Fibroblast of pulmonary artery (primary cell): ENCODE measurements at regions not wholly inside any gene's neighbourhood (a gene's known extent, or its start where the extent isn't known, plus 50 kb on each side); places are given as distances from the start of the nearest gene placed in this dataset.

ENCODE experiments used
- DNase-seq: peaks from one replicate; pipeline ENCODE4 v3.0.0-alpha.2; 2010; ENCODE audit warnings: low read depth
- H3K4me3 ChIP-seq: replicated peaks from 2 replicates; pipeline ENCODE4 v1.5.1; 2011; ENCODE audit warnings: low read depth, mild to moderate bottlenecking, control low read depth, low read length, moderate library complexity
- CTCF ChIP-seq: IDR thresholded peaks from 2 replicates; pipeline ENCODE4 v1.5.1; 2011; ENCODE audit warnings: mild to moderate bottlenecking, control low read depth, low read length, inconsistent platforms; ENCODE audit errors: missing control alignments

GRCh38 chr2:41486948-41487347, 560.9 kb upstream of the PKDCC start:
- H3K4me3 ChIP-seq = no peak overlapping the region
- no peak for TF ChIP-seq CTCF
- DNase-seq = no peak

GRCh38 chr2:41488888-41489287, 558.9 kb upstream of the PKDCC start:
- no peak for TF ChIP-seq CTCF
- DNase-seq = no peak
- no peak overlapping the region for H3K4me3 ChIP-seq

- TF ChIP-seq CTCF = no peak
Observed at GRCh38 chr2:41489638-41490037, 558.2 kb upstream of the PKDCC start.

GRCh38 chr2:41495050-41495449, 552.8 kb upstream of the PKDCC start:
- no peak for DNase-seq
- H3K4me3 ChIP-seq = no peak overlapping the region
- no peak for TF ChIP-seq CTCF

More at GRCh38 chr2:41489638-41490037, 558.2 kb upstream of the PKDCC start:
- no peak overlapping the region for H3K4me3 ChIP-seq
- DNase-seq = no peak

GRCh38 chr2:41496908-41497307, 550.9 kb upstream of the PKDCC start:
- TF ChIP-seq CTCF = peak; percentile 11
- DNase-seq = no peak
- no peak overlapping the region for H3K4me3 ChIP-seq

GRCh38 chr2:41498781-41499180, 549.0 kb upstream of the PKDCC start:
- DNase-seq = no peak
- H3K4me3 ChIP-seq = no peak overlapping the region
- no peak for TF ChIP-seq CTCF

GRCh38 chr2:41500895-41501294, 546.9 kb upstream of the PKDCC start:
- no peak for TF ChIP-seq CTCF
- DNase-seq = no peak

More at GRCh38 chr2:41500895-41501294, 546.9 kb upstream of the PKDCC start:
- no peak overlapping the region for H3K4me3 ChIP-seq
